Natural killer cell (primary cell): ENCODE measurements at regions not wholly inside any gene's neighbourhood (a gene's known extent, or its start where the extent isn't known, plus 50 kb on each side); places are given as distances from the start of the nearest gene placed in this dataset.

Source experiments
- ATAC-seq, 3 donors: fragments of 150-1000 bp in 2 of 3; fragments of 200-7000 bp in 1 of 3; cut with Tn5 transposase; 1 replicate in 1 of 3; 2 replicates in 2 of 3; pipeline ENCODE4 v1.10.0; 2021; ENCODE audit warnings: mild to moderate bottlenecking in 2 of 3, moderate library complexity in 2 of 3
- DNase-seq, 2 donors: peaks; one replicate each; pipeline versions ENCODE4 v3.0.0 to v3.0.0-alpha.2; 2013 to 2021; ENCODE audit warnings: mixed read lengths in 1 of 2
- H3K27ac ChIP-seq: one replicate; pipeline ENCODE4 v1.5.1; 2013; ENCODE audit warnings: mild to moderate bottlenecking, low read length
- H3K27me3 ChIP-seq: one replicate; pipeline ENCODE4 v1.6.1; 2013; ENCODE audit warnings: low read length; ENCODE audit not compliant: control insufficient read depth, insufficient read depth
- H3K36me3 ChIP-seq: one replicate; pipeline ENCODE4 v1.6.1; 2013; ENCODE audit warnings: low read length; ENCODE audit not compliant: control insufficient read depth, insufficient read depth
- H3K4me1 ChIP-seq: one replicate; pipeline ENCODE4 v1.6.1; 2013; ENCODE audit warnings: low read length; ENCODE audit not compliant: control insufficient read depth, insufficient read depth
- H3K4me3 ChIP-seq: one replicate; pipeline ENCODE4 v1.5.1; 2013; ENCODE audit warnings: low read length
- H3K9me3 ChIP-seq: one replicate; pipeline ENCODE4 v1.6.1; 2013; ENCODE audit warnings: low read length; ENCODE audit not compliant: control insufficient read depth, insufficient read depth
- H3K27ac Mint-ChIP-seq, 2 donors: one replicate each; pipeline ENCODE4 v1.8.0; 2022; ENCODE audit warnings: mild to moderate bottlenecking in 2 of 2, mixed read lengths in 2 of 2, moderate library complexity in 1 of 2
- H3K27me3 Mint-ChIP-seq, 2 donors: one replicate each; pipeline ENCODE4 v1.8.0; 2022; ENCODE audit warnings: low read depth in 2 of 2, mixed read lengths in 2 of 2
- H3K36me3 Mint-ChIP-seq: one replicate; pipeline ENCODE4 v1.8.0; 2022; ENCODE audit warnings: mixed read lengths
- H3K4me1 Mint-ChIP-seq, 2 donors: one replicate each; pipeline ENCODE4 v1.8.0; 2022; ENCODE audit warnings: mixed read lengths in 2 of 2
- H3K4me3 Mint-ChIP-seq: one replicate; pipeline ENCODE4 v1.8.0; 2022; ENCODE audit warnings: mild to moderate bottlenecking, moderate library complexity, mixed read lengths
- H3K9me3 Mint-ChIP-seq, 2 donors: one replicate each; pipeline ENCODE4 v1.8.0; 2022; ENCODE audit warnings: mixed read lengths in 2 of 2
- WGBS: methylation state at CpG from one replicate; pipeline ENCODE4 v1.1.7; 2013; ENCODE audit warnings: missing lambda C conversion rate; ENCODE audit not compliant: insufficient coverage; 5-methylcytosine and 5-hydroxymethylcytosine counted together
- intact Hi-C: fragments of 100-400 bp; cut with micrococcal nuclease; formaldehyde crosslinking; loops from one replicate; pipeline ENCODE4 v1.14.2; 2022
- TF ChIP-seq, protein P1 (sequence below): fragments of 200-600 bp; IDR thresholded peaks from one replicate; pipeline ENCODE4 v1.8.0; 2022; ENCODE audit warnings: antibody characterized with exemption

- TF ChIP-seq, protein P1, sequence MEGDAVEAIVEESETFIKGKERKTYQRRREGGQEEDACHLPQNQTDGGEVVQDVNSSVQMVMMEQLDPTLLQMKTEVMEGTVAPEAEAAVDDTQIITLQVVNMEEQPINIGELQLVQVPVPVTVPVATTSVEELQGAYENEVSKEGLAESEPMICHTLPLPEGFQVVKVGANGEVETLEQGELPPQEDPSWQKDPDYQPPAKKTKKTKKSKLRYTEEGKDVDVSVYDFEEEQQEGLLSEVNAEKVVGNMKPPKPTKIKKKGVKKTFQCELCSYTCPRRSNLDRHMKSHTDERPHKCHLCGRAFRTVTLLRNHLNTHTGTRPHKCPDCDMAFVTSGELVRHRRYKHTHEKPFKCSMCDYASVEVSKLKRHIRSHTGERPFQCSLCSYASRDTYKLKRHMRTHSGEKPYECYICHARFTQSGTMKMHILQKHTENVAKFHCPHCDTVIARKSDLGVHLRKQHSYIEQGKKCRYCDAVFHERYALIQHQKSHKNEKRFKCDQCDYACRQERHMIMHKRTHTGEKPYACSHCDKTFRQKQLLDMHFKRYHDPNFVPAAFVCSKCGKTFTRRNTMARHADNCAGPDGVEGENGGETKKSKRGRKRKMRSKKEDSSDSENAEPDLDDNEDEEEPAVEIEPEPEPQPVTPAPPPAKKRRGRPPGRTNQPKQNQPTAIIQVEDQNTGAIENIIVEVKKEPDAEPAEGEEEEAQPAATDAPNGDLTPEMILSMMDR = no peak
- intact Hi-C loops = no loop called here
- H3K27ac ChIP-seq = no peak overlapping the region
- DNase-seq = no peak
- H3K4me1 ChIP-seq = no peaks in the 10 kb centered on the region
- no peaks in the 10 kb centered on the region for H3K27me3 Mint-ChIP-seq
- no peak overlapping the region for H3K4me3 ChIP-seq
- H3K9me3 ChIP-seq = no peaks in the 10 kb centered on the region
- no peaks in the 10 kb centered on the region for H3K36me3 ChIP-seq
- no peak for ATAC-seq
- H3K9me3 Mint-ChIP-seq = peaks cover 11% of the 10 kb centered on the region in 2 donors
- H3K27ac Mint-ChIP-seq = no peak overlapping the region
- H3K4me3 Mint-ChIP-seq = no peak overlapping the region
- no peaks in the 10 kb centered on the region for H3K36me3 Mint-ChIP-seq
- H3K27me3 ChIP-seq = no peaks in the 10 kb centered on the region
- no peaks in the 10 kb centered on the region for H3K4me1 Mint-ChIP-seq
Observed at GRCh38 chr2:187854801-187855200, 300.6 kb upstream of the TFPI start.

DNA sequence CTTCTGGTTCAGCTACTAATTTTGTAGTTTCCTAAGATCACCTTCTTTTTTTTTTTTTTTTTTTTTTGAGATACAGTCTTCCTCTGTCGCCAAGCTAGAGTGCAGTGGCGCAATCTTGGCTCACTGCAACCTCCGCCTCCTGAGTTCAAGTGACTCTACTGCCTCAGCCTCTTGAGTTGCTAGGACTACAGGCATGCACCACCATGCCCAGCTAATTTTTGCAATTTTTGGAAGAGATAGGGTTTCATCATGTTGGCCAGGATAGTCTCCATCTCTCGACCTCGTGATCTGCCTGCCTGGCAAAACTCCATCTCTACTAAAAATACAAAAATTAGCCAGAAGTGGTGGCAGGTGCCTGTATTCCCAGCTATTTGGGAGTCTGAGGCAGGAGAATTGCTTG is 301.5 kb upstream of the TFPI start:
- no peak for ATAC-seq
- H3K4me3 Mint-ChIP-seq = no peak overlapping the region
- H3K27ac Mint-ChIP-seq = no peak overlapping the region
- TF ChIP-seq, protein P1 = no peak
- H3K4me1 Mint-ChIP-seq = no peaks in the 10 kb centered on the region
- H3K27ac ChIP-seq = no peak overlapping the region
- peaks cover 13% of the 10 kb centered on the region in 2 donors for H3K9me3 Mint-ChIP-seq
- no peaks in the 10 kb centered on the region for H3K36me3 Mint-ChIP-seq
- H3K27me3 ChIP-seq = no peaks in the 10 kb centered on the region
- no peak for DNase-seq
- no peaks in the 10 kb centered on the region for H3K27me3 Mint-ChIP-seq
- 92% methylated on average over 5 of the region's 5 CpGs for WGBS
- H3K9me3 ChIP-seq = no peaks in the 10 kb centered on the region
- H3K36me3 ChIP-seq = no peaks in the 10 kb centered on the region
- H3K4me3 ChIP-seq = no peak overlapping the region
- intact Hi-C loops = no loop called here
- no peaks in the 10 kb centered on the region for H3K4me1 ChIP-seq

GRCh38 chr2:187857826-187858225 is 303.6 kb upstream of the TFPI start:
- H3K27ac Mint-ChIP-seq = no peak overlapping the region
- ATAC-seq = no peak
- H3K27me3 Mint-ChIP-seq = no peaks in the 10 kb centered on the region
- Histone ChIP-seq H3K27ac (no peak overlapping the region), H3K9me3 (no peaks in the 10 kb centered on the region), H3K27me3 (no peaks in the 10 kb centered on the region), H3K36me3 (no peaks in the 10 kb centered on the region), H3K4me3 (no peak overlapping the region), H3K4me1 (no peaks in the 10 kb centered on the region)
- TF ChIP-seq, protein P1 = no peak
- H3K36me3 Mint-ChIP-seq = no peaks in the 10 kb centered on the region
- H3K9me3 Mint-ChIP-seq = peaks cover 13% of the 10 kb centered on the region in 2 donors
- H3K4me1 Mint-ChIP-seq = no peaks in the 10 kb centered on the region
- whole genome bisulfite sequencing = no CpG with 5 or more reads among the region's 1 CpG
- no peak for DNase-seq
- intact Hi-C loops = no loop called here
- no peak overlapping the region for H3K4me3 Mint-ChIP-seq

- Mint-ChIP-seq H3K4me1 (no peaks in the 10 kb centered on the region), H3K27me3 (no peaks in the 10 kb centered on the region), H3K9me3 (peaks cover 19 to 21% of the 10 kb centered on the region in 2 donors), H3K4me3 (no peak overlapping the region), H3K27ac (no peak overlapping the region), H3K36me3 (peaks cover 10% of the 10 kb centered on the region)
- TF ChIP-seq, protein P1 = no peak
- H3K27ac ChIP-seq = no peak overlapping the region
- H3K36me3 ChIP-seq = no peaks in the 10 kb centered on the region
- intact Hi-C loops = no loop called here
- no peak for ATAC-seq
- H3K9me3 ChIP-seq = peaks cover 7% of the 10 kb centered on the region
- no peaks in the 10 kb centered on the region for H3K27me3 ChIP-seq
- DNase-seq = no peak
- H3K4me3 ChIP-seq = no peak overlapping the region
- WGBS = 100% methylated on average over 2 of the region's 3 CpGs
- no peaks in the 10 kb centered on the region for H3K4me1 ChIP-seq
Observed at GRCh38 chr2:187862715-187863114, 308.5 kb upstream of the TFPI start.
